ENCODE measurements at regions not wholly inside any gene's neighbourhood (a gene's known extent, or its start where the extent isn't known, plus 50 kb on each side); places are given as distances from the start of the nearest gene placed in this dataset.
A peak's percentile ranks its signal among the peaks of the same experiment; 100 is the strongest.
"Not testable (repeated sequence)": the region's sequence is repeated elsewhere in the genome, so short reads cannot be mapped to it uniquely, and the experiment has no call there.

- DNase-seq (ENCODE audit: low read depth), result peak; percentile 0
Observed at GRCh38 chr17:53058031-53058430, 764.7 kb upstream of the KIF2B start.

GRCh38 chr17:53046781-53047180, 775.9 kb upstream of the KIF2B start:
- DNase-seq (ENCODE audit: low read depth), result no peak

GRCh38 chr17:53039981-53040380, 782.7 kb upstream of the KIF2B start:
- DNase-seq (ENCODE audit: low read depth), result no peak

- DNase-seq (ENCODE audit: low read depth), result no peak
Observed at GRCh38 chr17:53033297-53033696, 789.4 kb upstream of the KIF2B start.

GRCh38 chr17:53032861-53033271, 789.9 kb upstream of the KIF2B start:
- peak; percentile 29 for DNase-seq (ENCODE audit: low read depth)

- DNase-seq (ENCODE audit: low read depth), result no peak
Observed at GRCh38 chr17:53017227-53017626, 805.5 kb upstream of the KIF2B start.

- no peak for DNase-seq (ENCODE audit: low read depth)
Observed at GRCh38 chr17:53016085-53016484, 806.6 kb upstream of the KIF2B start.

GRCh38 chr17:53012364-53012763, 810.4 kb upstream of the KIF2B start:
- no peak for DNase-seq (ENCODE audit: low read depth)

GRCh38 chr17:53006006-53006405, 816.7 kb upstream of the KIF2B start:
- DNase-seq (ENCODE audit: low read depth), result no peak

GRCh38 chr17:53004902-53005301, 817.8 kb upstream of the KIF2B start:
- DNase-seq (ENCODE audit: low read depth), result no peak

- no peak for DNase-seq (ENCODE audit: low read depth)
Observed at GRCh38 chr17:52995881-52996280, 826.8 kb upstream of the KIF2B start.

- no peak for DNase-seq (ENCODE audit: low read depth)
Observed at GRCh38 chr17:52995147-52995546, 827.6 kb upstream of the KIF2B start.

- DNase-seq (ENCODE audit: low read depth), result no peak
Observed at GRCh38 chr17:52986056-52986662, 827.6 kb upstream of the CA10 start.

GRCh38 chr17:52982331-52982730, 823.8 kb upstream of the CA10 start:
- no peak for DNase-seq (ENCODE audit: low read depth)

GRCh38 chr17:52979921-52980320, 821.4 kb upstream of the CA10 start:
- no peak for DNase-seq (ENCODE audit: low read depth)

- no peak for DNase-seq (ENCODE audit: low read depth)
Observed at GRCh38 chr17:52965856-52966255, 807.3 kb upstream of the CA10 start.

GRCh38 chr17:52961751-52962150, 803.2 kb upstream of the CA10 start:
- not testable (repeated sequence) for DNase-seq (ENCODE audit: low read depth)

GRCh38 chr17:52957411-52957810, 798.9 kb upstream of the CA10 start:
- DNase-seq (ENCODE audit: low read depth), result no peak

GRCh38 chr17:52947418-52947817, 788.9 kb upstream of the CA10 start:
- no peak for DNase-seq (ENCODE audit: low read depth)

GRCh38 chr17:52938623-52939230, 780.2 kb upstream of the CA10 start:
- no peak for DNase-seq (ENCODE audit: low read depth)

- DNase-seq (ENCODE audit: low read depth), result no peak
Observed at GRCh38 chr17:52930581-52930980, 772.1 kb upstream of the CA10 start.

GRCh38 chr17:52930145-52930544, 771.6 kb upstream of the CA10 start:
- DNase-seq (ENCODE audit: low read depth), result no peak

GRCh38 chr17:52923658-52924057, 765.1 kb upstream of the CA10 start:
- DNase-seq (ENCODE audit: low read depth), result no peak

- DNase-seq (ENCODE audit: low read depth), result no peak
Observed at GRCh38 chr17:52899235-52899634, 740.7 kb upstream of the CA10 start.
